Activated naive CD4-positive, alpha-beta T cell treated with anti-CD3 and anti-CD28 coated beads, Interleukin-2, amount 10 ng/mL, durations not matched to agents 7 days and 5 days (primary cell): ENCODE measurements at regions not wholly inside any gene's neighbourhood (a gene's known extent, or its start where the extent isn't known, plus 50 kb on each side); places are given as distances from the start of the nearest gene placed in this dataset.
"Not testable (repeated sequence)": the region's sequence is repeated elsewhere in the genome, so short reads cannot be mapped to it uniquely, and the experiment has no call there.

ENCODE experiments used
- CTCF ChIA-PET: fragments of 350-600 bp; sonication (Branson Sonifier 250); formaldehyde crosslinking; loops from one replicate; lab custom pipeline; 2021; ENCODE audit warnings: antibody characterized with exemption; lab: Charles Lee
- DNase-seq: peaks from one replicate; pipeline ENCODE4 v3.0.0-alpha.2; 2020
- H3K27ac Mint-ChIP-seq: one replicate; pipeline ENCODE4 v1.8.0; 2021; ENCODE audit warnings: mild to moderate bottlenecking, moderate library complexity, mixed read lengths
- H3K27me3 Mint-ChIP-seq: one replicate; pipeline ENCODE4 v1.8.0; 2021; ENCODE audit warnings: mild to moderate bottlenecking, mixed read lengths
- H3K36me3 Mint-ChIP-seq: one replicate; pipeline ENCODE4 v1.8.0; 2021; ENCODE audit warnings: mixed read lengths
- H3K4me1 Mint-ChIP-seq: one replicate; pipeline ENCODE4 v1.8.0; 2021; ENCODE audit warnings: mixed read lengths
- H3K4me3 Mint-ChIP-seq: one replicate; pipeline ENCODE4 v1.8.0; 2021; ENCODE audit warnings: mild to moderate bottlenecking, moderate library complexity, mixed read lengths
- H3K9me3 Mint-ChIP-seq: one replicate; pipeline ENCODE4 v1.8.0; 2021; ENCODE audit warnings: mixed read lengths

GRCh38 chr2:87327648-87328371 lies 306.2 kb upstream of the PLGLB1 start:
- CTCF ChIA-PET, H3K27me3 Mint-ChIP-seq, H3K9me3 Mint-ChIP-seq, H3K36me3 Mint-ChIP-seq, DNase-seq, H3K4me3 Mint-ChIP-seq: not testable (repeated sequence)
- Mint-ChIP-seq H3K4me1 (peaks cover 41% of the 10 kb centered on the region), H3K27ac (peak overlapping the region; percentile 76)

- CTCF ChIA-PET, H3K36me3 Mint-ChIP-seq, DNase-seq, H3K4me3 Mint-ChIP-seq, H3K27me3 Mint-ChIP-seq, H3K9me3 Mint-ChIP-seq, H3K27ac Mint-ChIP-seq: not testable (repeated sequence)
- H3K4me1 Mint-ChIP-seq = peaks cover 29% of the 10 kb centered on the region
Measured at GRCh38 chr2:87329529-87329928, 307.9 kb upstream of the PLGLB1 start.

GRCh38 chr2:87330486-87330885 lies 308.8 kb upstream of the PLGLB1 start:
- H3K36me3 Mint-ChIP-seq, DNase-seq, H3K9me3 Mint-ChIP-seq, CTCF ChIA-PET, H3K27ac Mint-ChIP-seq, H3K27me3 Mint-ChIP-seq, H3K4me3 Mint-ChIP-seq: not testable (repeated sequence)
- H3K4me1 Mint-ChIP-seq = peaks cover 32% of the 10 kb centered on the region

GRCh38 chr2:87331940-87332583 lies 310.4 kb upstream of the PLGLB1 start:
- H3K4me3 Mint-ChIP-seq, H3K36me3 Mint-ChIP-seq, DNase-seq, H3K27me3 Mint-ChIP-seq, H3K9me3 Mint-ChIP-seq, CTCF ChIA-PET, H3K27ac Mint-ChIP-seq: not testable (repeated sequence)
- peaks cover 33% of the 10 kb centered on the region for H3K4me1 Mint-ChIP-seq

GRCh38 chr2:87334888-87335287 lies 313.2 kb upstream of the PLGLB1 start:
- CTCF ChIA-PET, DNase-seq, H3K27me3 Mint-ChIP-seq, H3K4me3 Mint-ChIP-seq, H3K36me3 Mint-ChIP-seq, H3K9me3 Mint-ChIP-seq, H3K27ac Mint-ChIP-seq: not testable (repeated sequence)
- peaks cover 32% of the 10 kb centered on the region for H3K4me1 Mint-ChIP-seq

GRCh38 chr2:87338998-87339397 lies 317.4 kb upstream of the PLGLB1 start:
- H3K4me3 Mint-ChIP-seq, CTCF ChIA-PET, H3K36me3 Mint-ChIP-seq, DNase-seq, H3K27me3 Mint-ChIP-seq, H3K9me3 Mint-ChIP-seq: not testable (repeated sequence)
- Mint-ChIP-seq H3K4me1 (peaks cover 33% of the 10 kb centered on the region), H3K27ac (peak overlapping the region; percentile 52)

GRCh38 chr2:87341601-87342014 lies 320.0 kb upstream of the PLGLB1 start:
- H3K36me3 Mint-ChIP-seq, H3K9me3 Mint-ChIP-seq, CTCF ChIA-PET, H3K4me3 Mint-ChIP-seq, H3K27me3 Mint-ChIP-seq, H3K27ac Mint-ChIP-seq: not testable (repeated sequence)
- H3K4me1 Mint-ChIP-seq = peaks cover 22% of the 10 kb centered on the region
- DNase-seq = peak; percentile 72

GRCh38 chr2:87342175-87342574 lies 320.5 kb upstream of the PLGLB1 start:
- H3K36me3 Mint-ChIP-seq, CTCF ChIA-PET, H3K27me3 Mint-ChIP-seq, H3K27ac Mint-ChIP-seq, H3K9me3 Mint-ChIP-seq, H3K4me3 Mint-ChIP-seq, DNase-seq: not testable (repeated sequence)
- peaks cover 18% of the 10 kb centered on the region for H3K4me1 Mint-ChIP-seq

- CTCF ChIA-PET, H3K27ac Mint-ChIP-seq, H3K36me3 Mint-ChIP-seq, H3K27me3 Mint-ChIP-seq, H3K9me3 Mint-ChIP-seq, H3K4me3 Mint-ChIP-seq, DNase-seq: not testable (repeated sequence)
- H3K4me1 Mint-ChIP-seq = peaks cover 15% of the 10 kb centered on the region
Measured at GRCh38 chr2:87343347-87343746, 321.7 kb upstream of the PLGLB1 start.

- H3K4me3 Mint-ChIP-seq, DNase-seq, H3K4me1 Mint-ChIP-seq, H3K27ac Mint-ChIP-seq, H3K9me3 Mint-ChIP-seq, CTCF ChIA-PET, H3K36me3 Mint-ChIP-seq, H3K27me3 Mint-ChIP-seq: not testable (repeated sequence)
Measured at GRCh38 chr2:87345283-87345682, 323.6 kb upstream of the PLGLB1 start.

- H3K27ac Mint-ChIP-seq, H3K4me3 Mint-ChIP-seq, H3K4me1 Mint-ChIP-seq, H3K27me3 Mint-ChIP-seq, H3K36me3 Mint-ChIP-seq, CTCF ChIA-PET, H3K9me3 Mint-ChIP-seq, DNase-seq: not testable (repeated sequence)
Measured at GRCh38 chr2:87348556-87348955, 326.9 kb upstream of the PLGLB1 start.

- DNase-seq, CTCF ChIA-PET, H3K36me3 Mint-ChIP-seq, H3K27me3 Mint-ChIP-seq, H3K4me3 Mint-ChIP-seq, H3K4me1 Mint-ChIP-seq, H3K9me3 Mint-ChIP-seq, H3K27ac Mint-ChIP-seq: not testable (repeated sequence)
Measured at GRCh38 chr2:87349006-87349405, 327.4 kb upstream of the PLGLB1 start.

- H3K4me1 Mint-ChIP-seq, H3K36me3 Mint-ChIP-seq, H3K9me3 Mint-ChIP-seq, CTCF ChIA-PET, H3K27ac Mint-ChIP-seq, H3K27me3 Mint-ChIP-seq, H3K4me3 Mint-ChIP-seq, DNase-seq: not testable (repeated sequence)
Measured at GRCh38 chr2:87352178-87352934, 330.7 kb upstream of the PLGLB1 start.

GRCh38 chr2:87353408-87353807 lies 331.8 kb upstream of the PLGLB1 start:
- H3K4me1 Mint-ChIP-seq, H3K4me3 Mint-ChIP-seq, CTCF ChIA-PET: not testable (repeated sequence)

GRCh38 chr2:87354102-87354501 lies 332.5 kb upstream of the PLGLB1 start:
- CTCF ChIA-PET, H3K36me3 Mint-ChIP-seq, H3K27me3 Mint-ChIP-seq, H3K9me3 Mint-ChIP-seq, H3K27ac Mint-ChIP-seq, H3K4me1 Mint-ChIP-seq, H3K4me3 Mint-ChIP-seq, DNase-seq: not testable (repeated sequence)

More at GRCh38 chr2:87353408-87353807, 331.8 kb upstream of the PLGLB1 start:
- not testable (repeated sequence) for DNase-seq, H3K27me3 Mint-ChIP-seq, H3K27ac Mint-ChIP-seq, H3K36me3 Mint-ChIP-seq, H3K9me3 Mint-ChIP-seq
